Prostate gland (tissue), 2 donors: ENCODE measurements at regions not wholly inside any gene's neighbourhood (a gene's known extent, or its start where the extent isn't known, plus 50 kb on each side); places are given as distances from the start of the nearest gene placed in this dataset.

Experiments used
- POLR2A ChIP-seq: fragments of 450-650 bp; IDR thresholded peaks from one replicate; pipeline ENCODE4 v1.6.1; 2016; ENCODE audit warnings: antibody characterized with exemption, mild to moderate bottlenecking
- POLR2AphosphoS5 ChIP-seq: sonication (generic); formaldehyde crosslinking; IDR thresholded peaks from one replicate; pipeline ENCODE4 v1.6.1; 2017; ENCODE audit warnings: antibody characterized with exemption
- TF ChIP-seq, protein P1 (sequence below), 4 experiments: fragments of 200-600 bp in 2 of 4; fragments of 450-650 bp in 2 of 4; sonication (generic) in 2 of 4; IDR thresholded peaks; 1 replicate in 3 of 4; 2 replicates in 1 of 4; pipeline ENCODE4 v1.5.1; 2016 to 2019; ENCODE audit warnings: antibody characterized with exemption in 4 of 4, mild to moderate bottlenecking in 2 of 4, moderate library complexity in 2 of 4

DNA sequence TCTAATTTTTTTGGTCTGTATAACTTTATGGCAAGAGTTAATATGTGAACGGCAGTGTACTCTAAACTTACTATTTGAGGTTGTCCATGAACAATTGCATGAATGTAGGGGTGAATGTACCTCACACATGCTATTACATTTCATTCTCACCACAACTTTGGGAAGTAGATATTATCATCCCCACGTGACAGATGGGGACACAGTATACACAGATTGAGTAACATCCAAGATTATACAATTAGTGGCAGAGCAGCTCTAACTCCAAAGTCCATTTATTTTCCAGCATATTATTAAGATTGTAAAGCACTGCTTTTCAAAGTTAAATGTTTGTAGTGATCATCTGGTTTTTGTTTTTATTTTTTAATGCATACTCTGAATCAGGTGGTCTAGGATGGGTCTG, 622.1 kb upstream of the ZEB2 start:
- TF ChIP-seq, protein P1, sequence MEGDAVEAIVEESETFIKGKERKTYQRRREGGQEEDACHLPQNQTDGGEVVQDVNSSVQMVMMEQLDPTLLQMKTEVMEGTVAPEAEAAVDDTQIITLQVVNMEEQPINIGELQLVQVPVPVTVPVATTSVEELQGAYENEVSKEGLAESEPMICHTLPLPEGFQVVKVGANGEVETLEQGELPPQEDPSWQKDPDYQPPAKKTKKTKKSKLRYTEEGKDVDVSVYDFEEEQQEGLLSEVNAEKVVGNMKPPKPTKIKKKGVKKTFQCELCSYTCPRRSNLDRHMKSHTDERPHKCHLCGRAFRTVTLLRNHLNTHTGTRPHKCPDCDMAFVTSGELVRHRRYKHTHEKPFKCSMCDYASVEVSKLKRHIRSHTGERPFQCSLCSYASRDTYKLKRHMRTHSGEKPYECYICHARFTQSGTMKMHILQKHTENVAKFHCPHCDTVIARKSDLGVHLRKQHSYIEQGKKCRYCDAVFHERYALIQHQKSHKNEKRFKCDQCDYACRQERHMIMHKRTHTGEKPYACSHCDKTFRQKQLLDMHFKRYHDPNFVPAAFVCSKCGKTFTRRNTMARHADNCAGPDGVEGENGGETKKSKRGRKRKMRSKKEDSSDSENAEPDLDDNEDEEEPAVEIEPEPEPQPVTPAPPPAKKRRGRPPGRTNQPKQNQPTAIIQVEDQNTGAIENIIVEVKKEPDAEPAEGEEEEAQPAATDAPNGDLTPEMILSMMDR (IDR thresholded peaks at IDR 0.05): no peak
- TF ChIP-seq POLR2A: no peak
- TF ChIP-seq POLR2AphosphoS5: no peak
